Mucosa of descending colon (tissue), 3 donors: ENCODE measurements at regions not wholly inside any gene's neighbourhood (a gene's known extent, or its start where the extent isn't known, plus 50 kb on each side); places are given as distances from the start of the nearest gene placed in this dataset.
"Not testable (repeated sequence)": the region's sequence is repeated elsewhere in the genome, so short reads cannot be mapped to it uniquely, and the experiment has no call there.

Experiments
- ATAC-seq: fragments of 200-7000 bp; cut with Tn5 transposase; one replicate; pipeline ENCODE4 v1.9.1; 2020; ENCODE audit warnings: mild to moderate bottlenecking, moderate library complexity
- DNase-seq, 3 donors: peaks; one replicate each; pipeline ENCODE4 v3.0.0-alpha.2; 2020
- H3K36me3 ChIP-seq: fragments of 200-600 bp; one replicate; pipeline ENCODE4 v1.8.0; 2021; ENCODE audit warnings: low read depth, mild to moderate bottlenecking
- H3K4me1 ChIP-seq: fragments of 200-600 bp; one replicate; pipeline ENCODE4 v1.8.0; 2021; ENCODE audit warnings: low read depth, mild to moderate bottlenecking
- H3K4me3 ChIP-seq: fragments of 200-600 bp; one replicate; pipeline ENCODE4 v1.8.0; 2021; ENCODE audit warnings: mild to moderate bottlenecking
- H3K9me3 ChIP-seq: fragments of 200-600 bp; one replicate; pipeline ENCODE4 v1.8.0; 2021; ENCODE audit warnings: mild to moderate bottlenecking
- CTCF ChIP-seq: fragments of 200-600 bp; IDR thresholded peaks from one replicate; pipeline ENCODE4 v1.8.0; 2022; ENCODE audit warnings: antibody characterized with exemption, mild to moderate bottlenecking
- intact Hi-C, 2 donors: fragments of 100-400 bp; cut with DNase I in 1 of 2; cut with micrococcal nuclease in 1 of 2; formaldehyde crosslinking; loops; one replicate each; pipeline versions ENCODE4 v1.11.0 to v1.11.1; 2022; cut with DNase I, micrococcal nuclease
- donor health status: DM: no; HTN: no; CAD: no; lungs with moderate emphysema.
- donor health status: DM: no; HTN: no; CAD: no.
- donor health status: DM: no; HTN: yes; CAD: no.

DNA sequence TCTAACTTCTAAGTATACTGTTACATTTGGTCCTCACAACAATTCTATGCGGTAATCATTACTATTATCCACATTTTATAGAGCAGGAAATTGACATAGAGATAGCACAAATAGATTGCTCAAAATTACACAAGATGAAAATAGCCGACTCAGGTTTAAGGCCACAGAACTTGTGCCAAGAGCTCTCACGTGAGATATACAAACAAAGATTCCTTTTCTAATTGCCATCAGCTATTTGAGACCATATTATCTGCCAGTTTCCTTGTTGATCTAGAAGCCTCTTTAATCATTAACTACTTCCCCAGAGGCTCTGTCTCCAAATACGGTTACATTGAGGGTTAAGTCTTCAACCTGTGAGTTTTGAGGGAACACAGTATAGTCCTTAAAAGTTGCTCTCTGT is 61.0 kb upstream of the GLYATL1B start:
- Histone ChIP-seq H3K4me3 (no peak overlapping the region), H3K36me3 (no peaks in the 10 kb centered on the region), H3K4me1 (peaks cover 12% of the 10 kb centered on the region), H3K9me3 (no peaks in the 10 kb centered on the region)
- TF ChIP-seq CTCF = no peak
- DNase-seq = peak in 1 of 3 donors; percentile 83
- intact Hi-C loops = no loop called here
- ATAC-seq = peak; percentile 76

DNA sequence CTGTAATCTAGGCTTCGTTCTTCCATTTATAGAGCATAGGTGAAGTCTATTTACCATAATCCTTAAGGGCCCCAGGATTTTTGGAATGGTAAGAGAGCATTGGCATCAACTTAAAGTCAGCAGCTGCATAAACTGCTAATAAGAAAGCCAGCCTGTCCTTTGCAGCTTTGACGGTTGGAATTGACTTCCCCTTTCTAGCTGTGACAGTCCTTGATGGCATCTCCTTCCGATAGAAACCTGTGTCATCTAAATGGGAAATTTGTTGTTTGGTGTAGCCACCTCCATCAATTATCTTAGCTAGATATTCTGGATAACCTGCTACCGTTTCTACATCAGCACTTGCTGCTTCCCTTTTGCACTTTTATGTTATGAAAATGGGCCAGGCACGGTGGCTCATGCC is 58.0 kb upstream of the GLYATL1B start:
- no peak for DNase-seq
- no peaks in the 10 kb centered on the region for H3K36me3 ChIP-seq
- no peak overlapping the region for H3K4me3 ChIP-seq
- H3K9me3 ChIP-seq = no peaks in the 10 kb centered on the region
- ATAC-seq = no peak
- TF ChIP-seq CTCF = no peak
- H3K4me1 ChIP-seq = peaks cover 14% of the 10 kb centered on the region
- intact Hi-C loops = no loop called here

DNA sequence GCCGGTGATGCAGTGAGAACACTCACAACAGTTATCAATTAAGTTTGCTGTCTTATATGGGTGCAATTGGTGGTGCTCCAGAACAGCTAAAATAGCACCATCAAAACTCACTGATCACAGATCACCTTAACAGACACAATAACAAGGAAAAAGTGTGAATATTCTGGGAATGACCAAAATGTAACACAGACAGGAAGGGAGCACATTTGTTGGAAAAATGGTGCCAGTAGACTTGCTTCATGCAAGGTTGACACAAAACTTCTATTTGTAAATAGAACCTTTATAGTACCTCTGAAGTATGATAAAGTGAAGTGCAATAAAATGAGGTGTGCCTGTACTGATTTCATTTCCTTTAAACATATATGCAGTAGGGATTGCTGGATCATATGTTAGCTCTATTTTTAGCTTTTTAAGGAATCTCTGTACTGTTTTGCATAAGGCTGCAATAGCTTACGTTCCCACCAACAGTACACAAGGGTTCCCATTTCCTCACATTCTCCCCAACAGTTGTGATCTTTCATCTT is 56.7 kb upstream of the GLYATL1B start:
- no peak for TF ChIP-seq CTCF
- intact Hi-C loops = no loop called here
- ATAC-seq (peak; percentile 90), DNase-seq (no peak)
- Histone ChIP-seq H3K4me1 (peaks cover 14% of the 10 kb centered on the region), H3K36me3 (no peaks in the 10 kb centered on the region), H3K4me3 (no peak overlapping the region), H3K9me3 (no peaks in the 10 kb centered on the region)

DNA sequence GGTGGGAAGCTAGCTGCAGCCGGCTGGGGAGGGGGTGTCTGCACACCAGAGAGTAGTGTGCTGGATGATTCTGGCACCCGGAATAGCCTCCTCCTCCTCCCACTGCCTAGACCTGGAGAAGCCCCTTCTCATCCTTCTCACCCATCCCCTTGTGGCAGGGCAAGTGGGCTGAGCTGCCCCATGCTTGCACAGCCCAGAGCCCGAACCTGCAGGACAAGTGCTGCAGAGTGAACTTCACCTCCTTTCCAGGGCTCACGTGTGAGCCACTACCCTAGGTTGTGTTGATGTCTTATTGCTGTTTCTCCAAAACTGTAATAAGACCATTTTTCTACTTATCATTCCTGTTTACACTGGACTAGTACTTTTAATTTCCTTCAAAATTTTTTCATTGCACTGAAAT is 56.1 kb upstream of the GLYATL1B start:
- ATAC-seq (peak; percentile 50), DNase-seq (peak in 2 of 3 donors; percentile 22 to 39)
- intact Hi-C loops = no loop called here
- Histone ChIP-seq H3K9me3 (no peaks in the 10 kb centered on the region), H3K4me1 (peaks cover 14% of the 10 kb centered on the region), H3K36me3 (no peaks in the 10 kb centered on the region), H3K4me3 (no peak overlapping the region)
- TF ChIP-seq CTCF = no peak

DNA sequence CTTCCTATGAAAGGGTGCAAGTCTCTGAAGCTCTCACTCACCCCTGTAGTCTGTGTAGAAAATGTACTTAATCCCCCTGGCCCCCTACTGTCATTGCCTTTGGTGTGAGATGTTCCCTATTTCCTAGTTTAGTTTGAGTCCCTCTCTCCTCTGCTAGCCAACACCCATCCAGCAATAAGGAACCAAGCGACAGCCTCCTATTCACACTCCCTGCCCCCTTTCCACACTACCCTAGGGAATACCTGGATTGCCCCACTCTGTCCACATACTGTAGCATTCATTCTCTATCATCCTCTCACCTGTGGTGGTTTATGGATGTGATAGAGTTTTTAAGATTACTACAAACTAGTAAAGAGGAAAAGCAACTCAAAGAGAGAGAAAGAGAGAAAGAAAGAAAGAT is 54.4 kb upstream of the GLYATL1B start:
- H3K36me3 ChIP-seq, H3K9me3 ChIP-seq, intact Hi-C loops, DNase-seq, H3K4me3 ChIP-seq: not testable (repeated sequence)
- ATAC-seq = peak; percentile 64
- peaks cover 14% of the 10 kb centered on the region for H3K4me1 ChIP-seq
